ENCODE measurements at regions not wholly inside any gene's neighbourhood (a gene's known extent, or its start where the extent isn't known, plus 50 kb on each side); places are given as distances from the start of the nearest gene placed in this dataset.

- no peak for TF ChIP-seq SIN3A (IDR thresholded peaks at IDR 0.05; ENCODE audit: borderline replicate concordance, insufficient read depth, low read length)
- no peak for TF ChIP-seq FOXP2 (optimal IDR thresholded peaks at IDR 0.05; ENCODE audit: borderline replicate concordance, extremely low read depth, extremely low read length, insufficient read depth)
- TF ChIP-seq TAF1 (IDR thresholded peaks at IDR 0.05; ENCODE audit: borderline replicate concordance, insufficient read depth, low read length) = no peak
- no peak for TF ChIP-seq REST (IDR thresholded peaks at IDR 0.05; ENCODE audit: insufficient read depth in 1 of 2, low read depth in 2 of 2, low read length in 2 of 2)
- TF ChIP-seq POLR2AphosphoS5 (IDR thresholded peaks at IDR 0.05; ENCODE audit: low read depth, low read length) = no peak
These were observed 138.6 kb upstream of the GLI2 start for GRCh38 chr2:120596990-120597594.

GRCh38 chr2:120597595-120598193 lies 138.0 kb upstream of the GLI2 start:
- no peak for TF ChIP-seq SIN3A (IDR thresholded peaks at IDR 0.05; ENCODE audit: borderline replicate concordance, insufficient read depth, low read length)
- TF ChIP-seq TAF1 (IDR thresholded peaks at IDR 0.05; ENCODE audit: borderline replicate concordance, insufficient read depth, low read length) = no peak
- TF ChIP-seq POLR2AphosphoS5 (IDR thresholded peaks at IDR 0.05; ENCODE audit: low read depth, low read length) = no peak
- TF ChIP-seq REST (IDR thresholded peaks at IDR 0.05; ENCODE audit: insufficient read depth in 1 of 2, low read depth in 2 of 2, low read length in 2 of 2) = no peak
- no peak for TF ChIP-seq FOXP2 (optimal IDR thresholded peaks at IDR 0.05; ENCODE audit: borderline replicate concordance, extremely low read depth, extremely low read length, insufficient read depth)

- no peak for TF ChIP-seq SIN3A (IDR thresholded peaks at IDR 0.05; ENCODE audit: borderline replicate concordance, insufficient read depth, low read length)
- no peak for TF ChIP-seq TAF1 (IDR thresholded peaks at IDR 0.05; ENCODE audit: borderline replicate concordance, insufficient read depth, low read length)
- no peak for TF ChIP-seq POLR2AphosphoS5 (IDR thresholded peaks at IDR 0.05; ENCODE audit: low read depth, low read length)
- no peak for TF ChIP-seq FOXP2 (optimal IDR thresholded peaks at IDR 0.05; ENCODE audit: borderline replicate concordance, extremely low read depth, extremely low read length, insufficient read depth)
- no peak for TF ChIP-seq REST (IDR thresholded peaks at IDR 0.05; ENCODE audit: insufficient read depth in 1 of 2, low read depth in 2 of 2, low read length in 2 of 2)
These were observed 137.3 kb upstream of the GLI2 start for GRCh38 chr2:120598416-120598815.

- TF ChIP-seq POLR2AphosphoS5 (IDR thresholded peaks at IDR 0.05; ENCODE audit: low read depth, low read length) (no peak), SIN3A (IDR thresholded peaks at IDR 0.05; ENCODE audit: borderline replicate concordance, insufficient read depth, low read length) (no peak), REST (IDR thresholded peaks at IDR 0.05; ENCODE audit: insufficient read depth in 1 of 2, low read depth in 2 of 2, low read length in 2 of 2) (no peak), FOXP2 (optimal IDR thresholded peaks at IDR 0.05; ENCODE audit: borderline replicate concordance, extremely low read depth, extremely low read length, insufficient read depth) (no peak)
These were observed 136.6 kb upstream of the GLI2 start for GRCh38 chr2:120599072-120599471.

Measured in PFSK-1 (cell line).